HTR-8/SVneo (cell line): ENCODE measurements at regions not wholly inside any gene's neighbourhood (a gene's known extent, or its start where the extent isn't known, plus 50 kb on each side); places are given as distances from the start of the nearest gene placed in this dataset.
"Not testable (repeated sequence)": the region's sequence is repeated elsewhere in the genome, so short reads cannot be mapped to it uniquely, and the experiment has no call there.

Experiments used
- DNase-seq: peaks from one replicate; pipeline ENCODE4 v3.0.0; 2011; ENCODE audit warnings: low spot score, mixed read lengths; ENCODE audit not compliant: insufficient read length
- FAIRE-seq: peaks from 2 replicates; lab custom pipeline; 2011; peaks lifted over from hg19 to GRCh38; lab: Jason Lieb, UNC

DNA sequence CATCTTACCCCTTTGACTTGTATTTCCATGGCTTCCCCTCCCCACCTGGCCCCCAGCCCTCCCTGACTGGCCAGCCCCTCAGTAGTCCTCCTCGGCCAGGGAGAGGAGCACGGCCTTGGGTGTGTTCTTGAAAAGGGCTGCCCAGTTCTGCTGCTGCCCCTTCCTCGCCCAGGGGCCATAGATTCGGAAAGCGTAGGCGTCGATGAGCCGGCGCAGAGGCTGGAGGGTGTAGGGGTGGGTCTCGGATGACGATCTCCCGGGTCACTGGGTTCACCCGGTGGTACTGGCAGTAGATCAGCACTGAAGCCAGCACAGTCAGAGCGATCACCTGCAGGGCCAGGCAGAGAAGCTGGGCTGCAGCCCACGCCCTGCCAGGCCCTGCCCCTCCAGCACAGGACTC is 71.7 kb downstream of the ZNF479 start:
- not testable (repeated sequence) for DNase-seq, FAIRE-seq

DNA sequence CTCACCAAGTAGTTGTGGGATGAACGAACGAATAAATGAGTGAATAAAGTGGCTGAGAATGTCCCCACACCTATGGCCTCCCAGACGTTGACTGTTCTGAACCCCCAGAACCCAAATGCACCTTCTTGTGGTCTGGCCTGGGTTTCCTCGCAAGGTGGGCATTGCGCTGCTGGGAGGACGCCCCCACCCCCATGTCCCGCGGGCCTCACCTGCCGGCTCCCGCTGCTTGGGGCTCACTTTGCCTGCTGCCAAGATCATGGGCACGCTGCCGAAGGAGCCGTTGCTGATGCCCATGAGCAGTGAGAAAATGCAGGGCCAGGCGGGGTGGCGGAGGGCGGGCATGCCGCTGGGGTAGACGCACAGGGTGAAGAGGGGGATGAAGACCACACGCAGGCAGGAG is 115.9 kb downstream of the ZNF479 start:
- not testable (repeated sequence) for DNase-seq, FAIRE-seq

GRCh38 chr7:57013707-57014106 is 118.5 kb downstream of the ZNF479 start:
- not testable (repeated sequence) for DNase-seq, FAIRE-seq

DNA sequence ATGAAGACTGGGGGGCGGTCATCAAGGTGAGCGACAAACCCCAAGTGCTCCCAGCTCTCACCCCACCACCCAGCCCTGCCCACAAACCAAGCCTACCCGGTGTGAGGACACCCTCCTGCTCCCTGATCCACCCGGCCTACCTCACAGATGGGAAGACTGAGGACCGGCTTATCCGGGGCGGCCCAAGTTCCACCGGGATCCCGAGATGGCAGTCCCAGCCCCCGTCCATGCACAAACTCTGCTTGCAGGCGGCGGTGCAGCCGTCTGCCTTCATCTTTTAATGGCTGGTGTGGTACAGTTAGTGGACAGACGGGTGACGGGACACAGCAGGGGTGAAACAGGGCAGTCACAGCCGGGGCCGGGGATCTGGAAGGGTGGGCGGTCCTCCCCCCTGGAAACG is 119.3 kb downstream of the ZNF479 start:
- FAIRE-seq, DNase-seq: not testable (repeated sequence)

- peak; percentile 55 for FAIRE-seq
- not testable (repeated sequence) for DNase-seq
Observed at GRCh38 chr7:57009230-57009629, 123.0 kb downstream of the ZNF479 start.

DNA sequence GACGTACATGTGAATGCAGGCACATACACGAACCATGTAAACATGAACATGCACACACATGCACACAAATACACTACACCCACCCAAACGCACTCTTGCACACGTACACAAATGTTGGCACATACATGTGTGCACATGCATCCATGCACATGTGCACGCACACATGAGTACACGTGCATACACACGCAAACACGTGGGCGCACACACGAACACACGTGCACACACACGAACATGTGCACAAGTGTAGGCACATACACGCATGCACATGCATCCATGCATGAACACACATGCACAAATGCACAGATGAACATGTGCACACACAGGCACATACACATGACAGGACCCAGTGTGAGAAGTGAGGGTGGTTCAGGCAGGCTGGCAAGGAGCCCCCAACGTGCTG is 126.3 kb downstream of the ZNF479 start:
- DNase-seq, FAIRE-seq: not testable (repeated sequence)

DNA sequence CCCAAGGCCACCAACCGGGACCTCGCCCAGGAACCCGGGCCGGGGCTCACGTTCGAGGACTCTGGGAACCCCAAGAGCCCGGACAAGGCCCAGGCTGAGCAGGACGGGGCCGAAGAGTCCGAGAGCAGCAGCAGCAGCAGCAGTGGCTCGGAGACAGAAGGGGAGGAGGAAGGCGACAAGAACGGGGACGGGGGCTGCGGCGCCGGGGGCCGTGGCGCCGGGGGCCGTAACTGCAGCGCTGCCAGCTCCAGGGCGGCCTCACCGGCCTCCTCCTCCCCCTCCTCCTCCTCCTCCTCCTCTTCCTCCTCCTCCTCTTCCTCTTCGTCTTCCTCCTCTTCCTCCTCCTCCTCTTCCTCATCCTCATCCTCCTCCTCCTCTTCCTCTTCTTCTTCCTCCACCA is 128.4 kb downstream of the ZNF479 start:
- FAIRE-seq, DNase-seq: not testable (repeated sequence)

DNA sequence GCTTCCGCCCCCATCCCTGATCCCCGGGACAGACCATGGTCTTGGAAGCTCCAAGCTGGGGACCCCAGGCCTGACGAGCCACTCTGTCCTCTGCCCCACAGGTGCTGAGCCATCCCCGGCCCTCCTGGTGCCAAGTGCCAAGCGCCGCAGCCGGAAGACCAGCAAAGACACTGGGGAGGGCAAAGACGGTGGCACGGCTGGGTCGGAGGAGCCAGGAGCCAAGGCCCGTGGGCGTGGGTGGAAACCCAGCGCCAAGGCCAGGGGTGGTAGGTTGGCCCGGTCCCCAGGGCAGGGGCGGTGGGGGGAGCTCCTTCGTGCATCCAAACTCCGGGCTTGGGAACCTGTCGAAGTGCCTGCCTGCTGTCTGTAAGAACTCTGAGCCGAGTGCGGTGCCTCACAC is 130.3 kb downstream of the ZNF479 start:
- not testable (repeated sequence) for DNase-seq, FAIRE-seq

- DNase-seq, FAIRE-seq: not testable (repeated sequence)
Observed at GRCh38 chr7:56993779-56994178, 138.5 kb downstream of the ZNF479 start.

DNA sequence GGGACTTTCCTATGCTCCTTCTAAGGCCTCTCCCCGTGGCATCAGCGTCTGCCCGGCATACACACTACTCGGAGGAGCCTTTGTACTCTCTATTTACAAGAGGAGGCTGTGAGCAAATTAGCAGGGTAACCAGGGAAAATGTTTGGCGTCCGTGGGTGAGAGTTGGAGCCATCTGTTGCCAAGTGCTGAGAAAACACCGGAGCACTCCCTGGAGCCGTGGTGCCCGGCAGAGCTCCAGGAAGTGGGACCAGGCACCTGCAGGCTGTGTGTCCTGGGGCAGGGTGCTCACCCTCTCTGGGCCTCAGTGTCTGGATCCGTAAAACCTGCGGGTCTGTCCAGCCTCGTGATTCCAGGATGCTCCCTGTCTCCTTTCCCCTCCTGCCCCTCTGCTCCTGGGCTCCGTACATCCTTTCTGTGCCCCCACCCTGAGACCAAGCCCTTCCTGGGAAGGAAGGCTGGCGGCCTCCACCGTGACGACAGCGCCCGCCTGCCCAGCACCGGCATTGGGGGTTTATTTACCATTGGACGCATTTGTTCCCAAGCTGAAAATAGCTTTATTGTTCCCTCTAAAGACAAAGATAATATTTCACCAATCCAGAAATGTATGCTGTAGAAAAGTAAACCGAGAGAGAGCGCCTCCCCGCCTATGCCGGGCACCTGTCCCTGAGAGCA is 174.4 kb downstream of the ZNF479 start:
- DNase-seq, FAIRE-seq: not testable (repeated sequence)

DNA sequence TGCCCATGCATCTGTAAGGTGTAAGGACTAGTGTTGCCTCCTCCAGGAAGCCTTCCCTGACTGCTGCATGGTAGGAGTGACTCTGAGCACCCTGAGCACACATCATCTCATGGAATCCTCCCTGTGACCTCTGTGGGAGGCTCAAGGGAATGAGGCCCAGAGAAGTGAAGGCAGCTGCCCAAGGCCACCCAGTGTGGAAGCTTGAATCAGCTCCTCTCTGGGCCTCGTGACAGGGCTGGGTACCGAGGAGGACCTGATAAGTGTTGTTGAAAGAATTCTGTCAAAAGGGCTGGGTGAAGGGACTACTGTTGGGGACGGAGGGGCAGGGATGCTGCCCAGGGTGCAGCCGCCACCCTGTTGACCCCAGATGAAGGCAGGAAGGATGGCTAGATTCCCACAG is 175.2 kb downstream of the ZNF479 start:
- not testable (repeated sequence) for FAIRE-seq, DNase-seq

DNA sequence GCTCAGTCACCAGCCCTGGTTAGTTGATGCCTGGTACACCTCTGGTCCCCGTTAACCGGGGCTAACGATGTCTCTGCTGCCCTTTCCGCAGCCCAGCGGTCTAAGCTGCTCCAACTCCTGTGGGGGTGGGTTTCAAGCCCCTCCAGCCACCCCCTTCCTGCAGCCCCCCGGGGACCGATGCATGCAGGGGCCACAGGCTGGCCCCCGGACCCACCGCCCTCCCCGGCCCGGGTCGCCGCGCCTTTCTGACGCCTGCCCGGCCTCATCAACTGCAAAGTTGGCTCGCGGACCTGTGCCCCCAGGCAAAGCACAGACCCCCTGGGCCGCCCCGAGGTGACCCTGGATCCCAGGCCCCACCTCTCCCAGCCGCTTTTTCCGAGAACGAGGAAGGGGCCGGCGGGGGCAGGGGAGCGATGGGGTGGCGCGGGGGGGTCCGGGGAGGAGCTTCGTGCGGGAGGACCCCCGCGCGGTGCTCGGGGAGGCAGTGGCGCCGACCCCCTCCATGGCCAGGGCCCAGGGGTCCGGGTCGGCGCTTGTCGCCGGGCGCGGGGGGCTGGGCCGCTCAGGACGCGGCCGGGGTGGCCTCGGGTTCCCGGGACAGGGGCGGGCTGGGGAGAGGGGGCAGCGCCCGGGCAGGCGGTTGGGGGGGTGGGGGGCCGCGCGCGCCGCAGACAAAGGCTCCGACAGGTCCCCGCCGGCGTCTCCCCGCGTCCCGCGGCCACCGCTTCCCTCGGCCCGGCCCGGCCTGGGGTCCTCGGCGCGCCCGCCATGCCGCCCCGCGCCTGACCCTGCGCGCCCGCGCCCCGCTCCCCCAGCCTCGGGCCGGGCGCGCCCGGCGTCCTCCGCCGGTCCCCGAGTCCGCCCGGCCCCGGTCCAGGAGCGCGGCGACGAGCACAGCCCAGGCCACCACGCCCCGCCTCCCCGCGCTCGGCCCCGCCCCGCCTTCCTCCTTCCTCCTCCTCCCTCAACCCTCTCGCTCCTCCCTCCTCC is 183.6 kb downstream of the ZNF479 start:
- not testable (repeated sequence) for FAIRE-seq, DNase-seq

GRCh38 chr7:56940050-56940449 is 192.2 kb downstream of the ZNF479 start:
- not testable (repeated sequence) for DNase-seq, FAIRE-seq

GRCh38 chr7:56923892-56924291 is 208.3 kb downstream of the ZNF479 start:
- not testable (repeated sequence) for FAIRE-seq, DNase-seq

- DNase-seq, FAIRE-seq: not testable (repeated sequence)
Observed at GRCh38 chr7:56910973-56911372, 221.3 kb downstream of the ZNF479 start.

GRCh38 chr7:56889454-56889853 is 242.8 kb downstream of the ZNF479 start:
- not testable (repeated sequence) for FAIRE-seq, DNase-seq

DNA sequence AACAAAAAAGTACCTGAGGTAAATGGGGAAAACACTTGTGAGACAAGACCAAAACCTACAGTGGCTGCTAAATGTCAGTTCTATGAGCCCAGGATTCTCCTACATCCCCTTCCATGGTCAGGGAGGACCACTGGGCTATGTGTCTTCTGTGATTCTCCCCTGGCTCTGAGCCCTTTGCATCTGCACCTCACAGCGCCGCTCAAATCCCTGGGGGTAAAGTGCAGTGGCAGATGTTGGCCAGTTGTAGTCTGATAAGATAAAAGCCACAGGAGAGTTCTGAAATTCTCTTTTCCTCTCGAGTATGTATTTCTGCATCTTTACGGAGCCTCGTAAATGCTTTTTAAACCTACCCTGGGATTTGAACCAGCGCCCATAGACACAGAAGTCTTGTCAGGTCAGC is 247.1 kb downstream of the ZNF479 start:
- not testable (repeated sequence) for FAIRE-seq, DNase-seq

- not testable (repeated sequence) for FAIRE-seq, DNase-seq
Observed at GRCh38 chr7:56882318-56882717, 249.9 kb downstream of the ZNF479 start.
